ENCODE measurements at regions not wholly inside any gene's neighbourhood (a gene's known extent, or its start where the extent isn't known, plus 50 kb on each side); places are given as distances from the start of the nearest gene placed in this dataset.

GRCh38 chr2:19611491-19612332, 253.3 kb upstream of the OSR1 start:
- TF ChIP-seq, protein P1, sequence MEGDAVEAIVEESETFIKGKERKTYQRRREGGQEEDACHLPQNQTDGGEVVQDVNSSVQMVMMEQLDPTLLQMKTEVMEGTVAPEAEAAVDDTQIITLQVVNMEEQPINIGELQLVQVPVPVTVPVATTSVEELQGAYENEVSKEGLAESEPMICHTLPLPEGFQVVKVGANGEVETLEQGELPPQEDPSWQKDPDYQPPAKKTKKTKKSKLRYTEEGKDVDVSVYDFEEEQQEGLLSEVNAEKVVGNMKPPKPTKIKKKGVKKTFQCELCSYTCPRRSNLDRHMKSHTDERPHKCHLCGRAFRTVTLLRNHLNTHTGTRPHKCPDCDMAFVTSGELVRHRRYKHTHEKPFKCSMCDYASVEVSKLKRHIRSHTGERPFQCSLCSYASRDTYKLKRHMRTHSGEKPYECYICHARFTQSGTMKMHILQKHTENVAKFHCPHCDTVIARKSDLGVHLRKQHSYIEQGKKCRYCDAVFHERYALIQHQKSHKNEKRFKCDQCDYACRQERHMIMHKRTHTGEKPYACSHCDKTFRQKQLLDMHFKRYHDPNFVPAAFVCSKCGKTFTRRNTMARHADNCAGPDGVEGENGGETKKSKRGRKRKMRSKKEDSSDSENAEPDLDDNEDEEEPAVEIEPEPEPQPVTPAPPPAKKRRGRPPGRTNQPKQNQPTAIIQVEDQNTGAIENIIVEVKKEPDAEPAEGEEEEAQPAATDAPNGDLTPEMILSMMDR (IDR thresholded peaks at IDR 0.05) = no peak
- TF ChIP-seq POLR2A (IDR thresholded peaks at IDR 0.05) = no peak

All from esophagus squamous epithelium (tissue), 4 donors.